HEK293 (cell line): ENCODE measurements at regions not wholly inside any gene's neighbourhood (a gene's known extent, or its start where the extent isn't known, plus 50 kb on each side); places are given as distances from the start of the nearest gene placed in this dataset.
A peak's percentile ranks its signal among the peaks of the same experiment; 100 is the strongest.

ENCODE experiments used
- CTCF ChIA-PET: fragments of 350-600 bp; formaldehyde crosslinking; extraction: SDS; loops from one replicate; lab custom pipeline; 2021; ENCODE audit warnings: antibody characterized with exemption; lab: Yijun Ruan, JAX
- POLR2A ChIA-PET: fragments of 300-600 bp; formaldehyde crosslinking; extraction: SDS; loops from one replicate; lab custom pipeline; 2020; ENCODE audit warnings: antibody characterized with exemption, inconsistent platforms; lab: Yijun Ruan, JAX
- H3K27ac ChIP-seq: fragments of 200-500 bp; sonication (Bioruptor generic); 2 replicates; pipeline ENCODE4 v1.5.1; 2014; ENCODE audit warnings: low read depth, low read length, control low read depth, inconsistent platforms; ENCODE audit errors: extremely low read depth
- H3K36me3 ChIP-seq, 2 experiments: fragments of 200-500 bp in 1 of 2; sonication (Bioruptor generic) in 1 of 2; 1 replicate in 1 of 2; 2 replicates in 1 of 2; pipeline ENCODE4 v1.5.1; 2014 to 2017; ENCODE audit warnings: inconsistent platforms in 2 of 2, low read length in 2 of 2; ENCODE audit not compliant: control insufficient read depth in 2 of 2, insufficient read depth in 1 of 2
- H3K4me1 ChIP-seq: fragments of 200-500 bp; sonication (Bioruptor generic); 2 replicates; pipeline ENCODE4 v1.5.1; 2014; ENCODE audit warnings: mild to moderate bottlenecking, low read length, inconsistent platforms; ENCODE audit not compliant: control insufficient read depth, insufficient read depth
- H3K4me3 ChIP-seq: 2 replicates; pipeline ENCODE4 v1.5.1; 2011; ENCODE audit warnings: low read depth, mild to moderate bottlenecking, control low read depth, low read length, moderate library complexity
- H3K9me3 ChIP-seq: fragments of 200-500 bp; sonication (Bioruptor generic); 2 replicates; pipeline ENCODE4 v1.5.1; 2014; ENCODE audit warnings: low read depth, low read length, inconsistent platforms; ENCODE audit not compliant: control insufficient read depth, insufficient read depth
- HOXD13 ChIP-seq: sonication (generic); formaldehyde crosslinking; IDR thresholded peaks from 2 replicates; pipeline ENCODE4 v1.8.0; 2022; ENCODE audit warnings: missing genetic modification reagents, borderline replicate concordance
- KLF10 ChIP-seq: fragments of 450-650 bp; IDR thresholded peaks from 2 replicates; pipeline ENCODE4 v1.5.1; 2018; ENCODE audit warnings: missing biosample characterization, mild to moderate bottlenecking, missing genetic modification characterization
- PRDM10 ChIP-seq: fragments of 450-650 bp; formaldehyde crosslinking; IDR thresholded peaks from 2 replicates; pipeline ENCODE4 v1.5.1; 2016; ENCODE audit warnings: missing biosample characterization, missing genetic modification characterization
- PRDM4 ChIP-seq: fragments of 450-650 bp; formaldehyde crosslinking; IDR thresholded peaks from 2 replicates; pipeline ENCODE4 v1.5.1; 2017; ENCODE audit warnings: missing biosample characterization, missing genetic modification characterization
- PRDM6 ChIP-seq: fragments of 450-650 bp; formaldehyde crosslinking; IDR thresholded peaks from 2 replicates; pipeline ENCODE4 v1.5.1; 2017; ENCODE audit warnings: missing biosample characterization, missing genetic modification characterization
- REST ChIP-seq: fragments of 450-650 bp; formaldehyde crosslinking; IDR thresholded peaks from 2 replicates; pipeline ENCODE4 v1.5.1; 2016; ENCODE audit warnings: missing biosample characterization, missing genetic modification characterization
- TSHZ1 ChIP-seq: fragments of 450-650 bp; formaldehyde crosslinking; IDR thresholded peaks from 2 replicates; pipeline ENCODE4 v1.5.1; 2016; ENCODE audit warnings: missing biosample characterization, missing genetic modification characterization, borderline replicate concordance
- ZBTB20 ChIP-seq: fragments of 450-650 bp; formaldehyde crosslinking; IDR thresholded peaks from 2 replicates; pipeline ENCODE4 v1.5.1; 2016; ENCODE audit warnings: missing biosample characterization, missing genetic modification characterization
- ZNF148 ChIP-seq: fragments of 450-650 bp; formaldehyde crosslinking; IDR thresholded peaks from 2 replicates; pipeline ENCODE4 v1.5.0; 2017; ENCODE audit warnings: missing biosample characterization, missing genetic modification characterization, borderline replicate concordance
- ZNF449 ChIP-seq: fragments of 450-650 bp; formaldehyde crosslinking; IDR thresholded peaks from 2 replicates; pipeline ENCODE4 v1.5.1; 2017; ENCODE audit warnings: missing biosample characterization, mild to moderate bottlenecking, missing genetic modification characterization, moderate library complexity
- ZNF473 ChIP-seq: fragments of 450-650 bp; formaldehyde crosslinking; IDR thresholded peaks from 2 replicates; pipeline ENCODE4 v1.5.1; 2017; ENCODE audit warnings: missing biosample characterization, missing genetic modification characterization
- ZNF610 ChIP-seq: fragments of 450-650 bp; formaldehyde crosslinking; IDR thresholded peaks from 2 replicates; pipeline ENCODE4 v1.5.1; 2016; ENCODE audit warnings: missing biosample characterization, missing genetic modification characterization, borderline replicate concordance
- ZNF670 ChIP-seq: fragments of 450-650 bp; formaldehyde crosslinking; IDR thresholded peaks from 2 replicates; pipeline ENCODE4 v1.5.1; 2016; ENCODE audit warnings: missing biosample characterization, missing genetic modification characterization, low read depth
- ZNF701 ChIP-seq: fragments of 450-650 bp; formaldehyde crosslinking; IDR thresholded peaks from 2 replicates; pipeline ENCODE4 v1.5.1; 2016; ENCODE audit warnings: missing biosample characterization, missing genetic modification characterization

GRCh38 chr12:130054803-130055202 lies 107.5 kb upstream of the FZD10 start:
- TF ChIP-seq ZNF449 (no peak), ZNF148 (0 out of 2 replicates have a peak, but pooled peaks have one; percentile 30)
- TF ChIP-seq, all 188 proteins: peak for 1
- CTCF ChIA-PET, result no interaction called here
- no peaks in the 10 kb centered on the region for H3K9me3 ChIP-seq
- no peaks in the 10 kb centered on the region for H3K36me3 ChIP-seq
- no peak overlapping the region for H3K27ac ChIP-seq
- H3K4me1 ChIP-seq, result no peaks in the 10 kb centered on the region
- POLR2A ChIA-PET, result no interaction called here
- no peak overlapping the region for H3K4me3 ChIP-seq

GRCh38 chr12:130058926-130059472 lies 103.3 kb upstream of the FZD10 start:
- no peak overlapping the region for H3K4me3 ChIP-seq
- POLR2A ChIA-PET, result no interaction called here
- CTCF ChIA-PET, result no interaction called here
- H3K4me1 ChIP-seq, result no peaks in the 10 kb centered on the region
- H3K27ac ChIP-seq, result no peak overlapping the region
- H3K36me3 ChIP-seq, result no peaks in the 10 kb centered on the region
- H3K9me3 ChIP-seq, result no peaks in the 10 kb centered on the region
- TF ChIP-seq KLF10 (tag by site-specific recombination) (no peak), REST (tag by site-specific recombination) (no peak), ZBTB20 (no peak), PRDM10 (tag by site-specific recombination) (no peak), ZNF670 (tag by site-specific recombination) (no peak), PRDM4 (no peak), TSHZ1 (tag by site-specific recombination) (no peak), ZNF610 (tag by site-specific recombination) (no peak), ZNF701 (no peak), HOXD13 (CRISPR knock-in tag) (no peak), ZNF473 (tag by site-specific recombination) (no peak), PRDM6 (no peak)
